Mesenchymal stem cell (in vitro differentiated cells and primary cell): ENCODE measurements at regions not wholly inside any gene's neighbourhood (a gene's known extent, or its start where the extent isn't known, plus 50 kb on each side); places are given as distances from the start of the nearest gene placed in this dataset.

Experiments
- DNase-seq: peaks from one replicate; pipeline ENCODE4 v3.0.0-alpha.2; 2013
- H2AFZ ChIP-seq: one replicate; pipeline ENCODE4 v1.6.1; 2013; ENCODE audit warnings: low read depth, mild to moderate bottlenecking, control low read depth, inconsistent platforms, low read length, moderate library complexity
- H2AK5ac ChIP-seq: 2 replicates; pipeline ENCODE4 v1.6.1; 2013; ENCODE audit warnings: low read length, moderate library complexity, mild to moderate bottlenecking, inconsistent platforms; ENCODE audit not compliant: severe bottlenecking
- H2BK120ac ChIP-seq: one replicate; pipeline ENCODE4 v1.6.1; 2013; ENCODE audit warnings: low read depth, mild to moderate bottlenecking, inconsistent platforms, low read length, moderate library complexity
- H2BK12ac ChIP-seq, 2 experiments: one replicate each; pipeline ENCODE4 v1.6.1; 2013; ENCODE audit warnings: inconsistent platforms in 2 of 2, low read length in 2 of 2, mild to moderate bottlenecking in 2 of 2, moderate library complexity in 2 of 2, control low read depth in 1 of 2
- H2BK15ac ChIP-seq: one replicate; pipeline ENCODE4 v1.6.1; 2013; ENCODE audit warnings: mild to moderate bottlenecking, low read depth, inconsistent platforms; ENCODE audit not compliant: poor library complexity, severe bottlenecking
- H2BK5ac ChIP-seq: 2 replicates; pipeline ENCODE4 v1.6.1; 2013; ENCODE audit warnings: low read depth, mild to moderate bottlenecking, low read length, control low read depth, inconsistent platforms; ENCODE audit not compliant: poor library complexity, severe bottlenecking
- H3K14ac ChIP-seq, 2 experiments: one replicate each; pipeline ENCODE4 v1.6.1; 2013; ENCODE audit warnings: inconsistent platforms in 2 of 2, low read length in 2 of 2, control low read depth in 1 of 2, mild to moderate bottlenecking in 1 of 2, moderate library complexity in 1 of 2
- H3K18ac ChIP-seq, 2 experiments: one replicate each; pipeline ENCODE4 v1.6.1; 2013; ENCODE audit warnings: inconsistent platforms in 2 of 2, low read length in 2 of 2, control low read depth in 1 of 2, low read depth in 1 of 2, mild to moderate bottlenecking in 1 of 2
- H3K23ac ChIP-seq, 2 experiments: one replicate each; pipeline ENCODE4 v1.6.1; 2013; ENCODE audit warnings: inconsistent platforms in 2 of 2, low read length in 2 of 2, mild to moderate bottlenecking in 2 of 2, moderate library complexity in 2 of 2, control low read depth in 1 of 2
- H3K27ac ChIP-seq: 2 replicates; pipeline ENCODE4 v1.5.1; 2013; ENCODE audit warnings: mild to moderate bottlenecking, moderate library complexity, low read length, control low read depth, inconsistent platforms; ENCODE audit not compliant: poor library complexity, severe bottlenecking
- H3K27me3 ChIP-seq, 2 experiments: 2 replicates each; pipeline versions ENCODE4 v1.6.1 to v1.7.0; 2013; ENCODE audit warnings: low read length in 2 of 2, mild to moderate bottlenecking in 2 of 2, moderate library complexity in 2 of 2, control low read depth in 1 of 2, inconsistent platforms in 1 of 2; ENCODE audit not compliant: control insufficient read depth in 1 of 2, insufficient read depth in 1 of 2
- H3K36me3 ChIP-seq, 2 experiments: 2 replicates each; pipeline versions ENCODE4 v1.6.1 to v1.7.0; 2013; ENCODE audit warnings: low read length in 2 of 2, control low read depth in 1 of 2, inconsistent platforms in 1 of 2, low read depth in 1 of 2, mild to moderate bottlenecking in 1 of 2; ENCODE audit not compliant: insufficient read depth in 2 of 2, control insufficient read depth in 1 of 2
- H3K4ac ChIP-seq, 2 experiments: one replicate each; pipeline ENCODE4 v1.6.1; 2013; ENCODE audit warnings: inconsistent platforms in 2 of 2, low read length in 2 of 2, mild to moderate bottlenecking in 2 of 2, moderate library complexity in 2 of 2, control low read depth in 1 of 2, low read depth in 1 of 2
- H3K4me1 ChIP-seq: 2 replicates; pipeline ENCODE4 v1.6.1; 2013; ENCODE audit warnings: low read depth, low read length, control low read depth; ENCODE audit not compliant: control insufficient read depth, insufficient read depth
- H3K4me2 ChIP-seq: 2 replicates; pipeline ENCODE4 v1.6.1; 2013; ENCODE audit warnings: low read length, mild to moderate bottlenecking, inconsistent platforms; ENCODE audit not compliant: poor library complexity, severe bottlenecking
- H3K4me3 ChIP-seq, 2 experiments: 2 replicates each; pipeline versions ENCODE4 v1.5.1 to v1.7.0; 2013; ENCODE audit warnings: low read length in 2 of 2, mild to moderate bottlenecking in 2 of 2, control low read depth in 1 of 2, low read depth in 1 of 2; ENCODE audit not compliant: insufficient read depth in 1 of 2
- H3K79me1 ChIP-seq: replicated peaks from 2 replicates; pipeline ENCODE4 v1.6.1; 2013; ENCODE audit warnings: mild to moderate bottlenecking, control low read depth, low read length, inconsistent platforms; ENCODE audit not compliant: poor library complexity, severe bottlenecking
- H3K9ac ChIP-seq: 2 replicates; pipeline ENCODE4 v1.7.0; 2013; ENCODE audit warnings: mild to moderate bottlenecking, low read length, moderate library complexity
- H3K9me3 ChIP-seq: 2 replicates; pipeline ENCODE4 v1.7.0; 2013; ENCODE audit warnings: mild to moderate bottlenecking, low read length; ENCODE audit not compliant: control insufficient read depth
- H4K8ac ChIP-seq: one replicate; pipeline ENCODE4 v1.6.1; 2013; ENCODE audit warnings: inconsistent platforms, mild to moderate bottlenecking, low read length, moderate library complexity
- H4K91ac ChIP-seq: one replicate; pipeline ENCODE4 v1.6.1; 2013; ENCODE audit warnings: mild to moderate bottlenecking, low read length, inconsistent platforms
- WGBS: methylation state at CpG from one replicate; pipeline ENCODE4 v1.1.7; 2013; ENCODE audit warnings: mixed read lengths; 5-methylcytosine and 5-hydroxymethylcytosine counted together

GRCh38 chr18:45554389-45554737 lies 60.9 kb upstream of the SLC14A2 start:
- Histone ChIP-seq H4K8ac (no peak overlapping the region), H3K14ac (no peak overlapping the region), H2AK5ac (no peak overlapping the region), H2BK15ac (no peak overlapping the region), H2BK120ac (no peak overlapping the region), H3K36me3 (no peaks in the 10 kb centered on the region), H3K4me3 (no peak overlapping the region), H3K27ac (no peak overlapping the region), H3K23ac (no peak overlapping the region), H2BK12ac (no peak overlapping the region), H3K18ac (no peak overlapping the region), H2BK5ac (no peak overlapping the region), H3K4me2 (no peak overlapping the region), H3K79me1 (no peaks in the 10 kb centered on the region), H4K91ac (no peak overlapping the region), H3K4me1 (no peaks in the 10 kb centered on the region), H3K9ac (no peak overlapping the region), H3K4ac (no peak overlapping the region), H3K9me3 (no peaks in the 10 kb centered on the region), H2AFZ (no peak overlapping the region), H3K27me3 (peaks cover 0 to 22% of the 10 kb centered on the region in 2 experiments)
- DNase-seq, result no peak
- WGBS, result 50% methylated on average over 6 of the region's 6 CpGs

GRCh38 chr18:45556222-45556621 lies 59.1 kb upstream of the SLC14A2 start:
- H3K4me2 ChIP-seq, result no peak overlapping the region
- H3K27ac ChIP-seq, result no peak overlapping the region
- H3K18ac ChIP-seq, result no peak overlapping the region
- DNase-seq, result no peak
- H3K27me3 ChIP-seq, result peaks cover 0 to 19% of the 10 kb centered on the region in 2 experiments
- H2BK12ac ChIP-seq, result no peak overlapping the region
- H2BK15ac ChIP-seq, result no peak overlapping the region
- 80% methylated on average over 1 of the region's 2 CpGs for WGBS
- no peaks in the 10 kb centered on the region for H3K79me1 ChIP-seq
- H2AFZ ChIP-seq, result no peak overlapping the region
- no peak overlapping the region for H3K23ac ChIP-seq
- no peak overlapping the region for H4K91ac ChIP-seq
- H3K14ac ChIP-seq, result no peak overlapping the region
- no peak overlapping the region for H2AK5ac ChIP-seq
- H3K4me3 ChIP-seq, result no peak overlapping the region
- H3K9ac ChIP-seq, result no peak overlapping the region
- no peak overlapping the region for H2BK120ac ChIP-seq
- no peak overlapping the region for H3K4ac ChIP-seq
- H2BK5ac ChIP-seq, result no peak overlapping the region
- no peaks in the 10 kb centered on the region for H3K9me3 ChIP-seq
- H3K4me1 ChIP-seq, result no peaks in the 10 kb centered on the region
- no peak overlapping the region for H4K8ac ChIP-seq
- no peaks in the 10 kb centered on the region for H3K36me3 ChIP-seq

- 62% methylated on average over 4 of the region's 4 CpGs for WGBS
- H2BK15ac ChIP-seq, result no peak overlapping the region
These were observed 58.0 kb upstream of the SLC14A2 start for GRCh38 chr18:45557287-45557686.

GRCh38 chr18:45557779-45558178 lies 57.5 kb upstream of the SLC14A2 start:
- Histone ChIP-seq H2BK120ac (no peak overlapping the region), H3K4me2 (no peak overlapping the region), H3K18ac (no peak overlapping the region), H3K4me1 (no peaks in the 10 kb centered on the region), H3K4me3 (no peak overlapping the region), H4K8ac (no peak overlapping the region), H2BK12ac (no peak overlapping the region), H3K4ac (no peak overlapping the region), H2AFZ (no peak overlapping the region), H2AK5ac (no peak overlapping the region), H3K14ac (no peak overlapping the region), H3K79me1 (no peaks in the 10 kb centered on the region), H3K9ac (no peak overlapping the region), H2BK5ac (no peak overlapping the region), H3K27ac (no peak overlapping the region), H3K36me3 (no peaks in the 10 kb centered on the region), H3K23ac (no peak overlapping the region), H3K9me3 (no peaks in the 10 kb centered on the region), H3K27me3 (peaks cover 0 to 6% of the 10 kb centered on the region in 2 experiments), H2BK15ac (no peak overlapping the region), H4K91ac (no peak overlapping the region)
- DNase-seq, result no peak

More at GRCh38 chr18:45557287-45557686, 58.0 kb upstream of the SLC14A2 start:
- Histone ChIP-seq H2BK120ac (no peak overlapping the region), H3K23ac (no peak overlapping the region), H4K91ac (no peak overlapping the region), H3K4me3 (no peak overlapping the region), H3K27me3 (peaks cover 0 to 11% of the 10 kb centered on the region in 2 experiments), H3K9me3 (no peaks in the 10 kb centered on the region), H3K4me1 (no peaks in the 10 kb centered on the region), H3K9ac (no peak overlapping the region), H2AK5ac (no peak overlapping the region), H3K14ac (no peak overlapping the region), H3K79me1 (no peaks in the 10 kb centered on the region), H4K8ac (no peak overlapping the region), H3K36me3 (no peaks in the 10 kb centered on the region), H3K4ac (no peak overlapping the region), H3K18ac (no peak overlapping the region), H2AFZ (no peak overlapping the region), H3K4me2 (no peak overlapping the region), H2BK5ac (no peak overlapping the region), H3K27ac (no peak overlapping the region), H2BK12ac (no peak overlapping the region)
- DNase-seq, result no peak
